CD4-positive, alpha-beta T cell treated with Interleukin-4 for 4 hours (primary cell): ENCODE measurements at regions not wholly inside any gene's neighbourhood (a gene's known extent, or its start where the extent isn't known, plus 50 kb on each side); places are given as distances from the start of the nearest gene placed in this dataset.

Source experiments
- DNase-seq: peaks from one replicate; pipeline ENCODE4 v3.0.0-alpha.2; 2020

- DNase-seq, result no peak
These were observed 505.1 kb upstream of the USP24 start for GRCh38 chr1:55720261-55720660.

- no peak for DNase-seq
These were observed 503.9 kb upstream of the USP24 start for GRCh38 chr1:55718758-55719671.

- DNase-seq, result no peak
These were observed 501.9 kb upstream of the USP24 start for GRCh38 chr1:55717111-55717510.

- DNase-seq, result no peak
These were observed 501.4 kb upstream of the USP24 start for GRCh38 chr1:55716610-55717009.

- DNase-seq, result no peak
These were observed 501.0 kb upstream of the USP24 start for GRCh38 chr1:55716151-55716550.

- DNase-seq, result no peak
These were observed 499.1 kb upstream of the USP24 start for GRCh38 chr1:55714230-55714629.

GRCh38 chr1:55713516-55713915 is 498.4 kb upstream of the USP24 start:
- DNase-seq, result no peak

- DNase-seq, result no peak
These were observed 497.0 kb upstream of the USP24 start for GRCh38 chr1:55712148-55712547.

- no peak for DNase-seq
These were observed 493.6 kb upstream of the USP24 start for GRCh38 chr1:55708781-55709180.

- no peak for DNase-seq
These were observed 492.7 kb upstream of the USP24 start for GRCh38 chr1:55707846-55708245.

- no peak for DNase-seq
These were observed 492.0 kb upstream of the USP24 start for GRCh38 chr1:55707196-55707595.

- no peak for DNase-seq
These were observed 491.2 kb upstream of the USP24 start for GRCh38 chr1:55706397-55706796.

- DNase-seq, result no peak
These were observed 488.7 kb upstream of the USP24 start for GRCh38 chr1:55703726-55704363.

- no peak for DNase-seq
These were observed 486.9 kb upstream of the USP24 start for GRCh38 chr1:55702064-55702463.

- no peak for DNase-seq
These were observed 485.4 kb upstream of the USP24 start for GRCh38 chr1:55700359-55701130.

GRCh38 chr1:55699228-55699627 is 484.1 kb upstream of the USP24 start:
- DNase-seq, result no peak

GRCh38 chr1:55697997-55698535 is 482.9 kb upstream of the USP24 start:
- DNase-seq, result no peak

- DNase-seq, result no peak
These were observed 481.7 kb upstream of the USP24 start for GRCh38 chr1:55696891-55697290.

GRCh38 chr1:55696181-55696754 is 481.1 kb upstream of the USP24 start:
- no peak for DNase-seq

- no peak for DNase-seq
These were observed 480.4 kb upstream of the USP24 start for GRCh38 chr1:55695552-55695951.

GRCh38 chr1:55695151-55695550 is 480.0 kb upstream of the USP24 start:
- no peak for DNase-seq

- DNase-seq, result no peak
These were observed 479.2 kb upstream of the USP24 start for GRCh38 chr1:55694310-55694801.

GRCh38 chr1:55692726-55693125 is 477.6 kb upstream of the USP24 start:
- no peak for DNase-seq
